GM23248 (cell line): ENCODE measurements at regions not wholly inside any gene's neighbourhood (a gene's known extent, or its start where the extent isn't known, plus 50 kb on each side); places are given as distances from the start of the nearest gene placed in this dataset.

ENCODE experiments used
- DNase-seq: peaks from one replicate; pipeline ENCODE4 v3.0.0-alpha.2; 2015
- H2AFZ ChIP-seq: fragments of 200-600 bp; sonication (generic); 2 replicates; pipeline ENCODE4 v1.6.1; 2016; ENCODE audit warnings: antibody characterized with exemption
- H3F3A ChIP-seq: fragments of 200-600 bp; sonication (generic); 2 replicates; pipeline ENCODE4 v1.6.1; 2016; ENCODE audit warnings: mild to moderate bottlenecking, antibody characterized with exemption, mixed run types; ENCODE audit not compliant: insufficient read depth
- H3K27ac ChIP-seq: fragments of 200-600 bp; sonication (generic); 2 replicates; pipeline ENCODE4 v1.5.1; 2016; ENCODE audit warnings: mild to moderate bottlenecking
- H3K27me3 ChIP-seq: fragments of 200-600 bp; sonication (generic); replicated peaks from 2 replicates; pipeline ENCODE4 v1.6.1; 2016; ENCODE audit warnings: mild to moderate bottlenecking; ENCODE audit not compliant: insufficient read depth
- H3K36me3 ChIP-seq: fragments of 200-600 bp; sonication (generic); 2 replicates; pipeline ENCODE4 v1.6.1; 2016; ENCODE audit warnings: low read depth, mild to moderate bottlenecking
- H3K4me1 ChIP-seq: fragments of 200-600 bp; sonication (generic); 2 replicates; pipeline ENCODE4 v1.6.1; 2016; ENCODE audit warnings: mild to moderate bottlenecking; ENCODE audit not compliant: insufficient read depth
- H3K4me2 ChIP-seq: fragments of 200-600 bp; sonication (generic); one replicate; pipeline ENCODE4 v1.6.1; 2016; ENCODE audit warnings: mild to moderate bottlenecking; ENCODE audit not compliant: unreplicated experiment
- H3K4me3 ChIP-seq: fragments of 200-600 bp; sonication (generic); 2 replicates; pipeline ENCODE4 v1.5.1; 2016; ENCODE audit warnings: mild to moderate bottlenecking
- H3K79me2 ChIP-seq: fragments of 200-600 bp; sonication (generic); 2 replicates; pipeline ENCODE4 v1.6.1; 2016; ENCODE audit warnings: mild to moderate bottlenecking; ENCODE audit not compliant: insufficient read depth
- H3K9ac ChIP-seq: fragments of 200-600 bp; sonication (generic); 2 replicates; pipeline ENCODE4 v1.6.1; 2016; ENCODE audit warnings: mild to moderate bottlenecking
- H3K9me2 ChIP-seq: fragments of 200-600 bp; sonication (generic); 2 replicates; pipeline ENCODE4 v1.6.1; 2016; ENCODE audit warnings: mixed run types, mild to moderate bottlenecking, moderate library complexity; ENCODE audit not compliant: insufficient read depth
- H3K9me3 ChIP-seq: fragments of 200-600 bp; sonication (generic); one replicate; pipeline ENCODE4 v1.6.1; 2017; ENCODE audit warnings: low read depth
- H4K20me1 ChIP-seq: fragments of 200-600 bp; sonication (generic); 2 replicates; pipeline ENCODE4 v1.6.0; 2016; ENCODE audit not compliant: insufficient read depth
- EZH2 ChIP-seq: fragments of 200-600 bp; sonication (generic); IDR thresholded peaks from 2 replicates; pipeline ENCODE4 v1.6.1; 2018; ENCODE audit warnings: antibody characterized with exemption, mild to moderate bottlenecking; ENCODE audit not compliant: insufficient read depth, poor library complexity, severe bottlenecking
- EZH2phosphoT487 ChIP-seq: fragments of 200-600 bp; sonication (generic); IDR thresholded peaks from 2 replicates; pipeline ENCODE4 v1.6.1; 2018; ENCODE audit warnings: antibody characterized with exemption, moderate library complexity, mild to moderate bottlenecking, low read depth; ENCODE audit not compliant: insufficient read depth
- WGBS, 2 experiments: methylation state at CpG; one replicate each; pipeline ENCODE4 v1.1.6; 2015 to 2017; ENCODE audit warnings: low lambda C conversion rate in 2 of 2, low coverage in 1 of 2; ENCODE audit errors: missing lambda C conversion rate in 2 of 2; 5-methylcytosine and 5-hydroxymethylcytosine counted together
- in situ Hi-C: fragments of 300-500 bp; cut with MboI; formaldehyde crosslinking; loops from 2 replicates; pipeline ENCODE4 v1.15.0; 2020

GRCh38 chr3:124540550-124541211, 189.6 kb upstream of the UMPS start:
- H3K27me3 ChIP-seq: peaks cover 12% of the 10 kb centered on the region; the same call in 1 of the 2 replicates
- no peak for TF ChIP-seq EZH2phosphoT487
- no peak for TF ChIP-seq EZH2
- H2AFZ ChIP-seq: no peak overlapping the region
- no peak overlapping the region for H3K4me2 ChIP-seq
- no peak overlapping the region for H3K4me3 ChIP-seq
- DNase-seq: no peak
- H3K27ac ChIP-seq: no peak overlapping the region
- no peak overlapping the region for H3K9ac ChIP-seq
- H3K9me2 ChIP-seq: no peaks in the 10 kb centered on the region
- no peaks in the 10 kb centered on the region for H3F3A ChIP-seq
- no peaks in the 10 kb centered on the region for H3K36me3 ChIP-seq
- 44 to 53% methylated on average over 6 of the region's 6 CpGs for WGBS, 2 experiments
- H3K4me1 ChIP-seq: no peaks in the 10 kb centered on the region
- H3K9me3 ChIP-seq: no peaks in the 10 kb centered on the region
- no peaks in the 10 kb centered on the region for H3K79me2 ChIP-seq
- H4K20me1 ChIP-seq: no peaks in the 10 kb centered on the region
- in situ Hi-C loops: no loop called here

- DNase-seq: no peak
- no peaks in the 10 kb centered on the region for H3K36me3 ChIP-seq
- no peak for TF ChIP-seq EZH2
- no peak for TF ChIP-seq EZH2phosphoT487
- 42 to 43% methylated on average over 6 of the region's 6 CpGs for WGBS, 2 experiments
- no peaks in the 10 kb centered on the region for H3K79me2 ChIP-seq
- H3K9ac ChIP-seq: no peak overlapping the region
- no peaks in the 10 kb centered on the region for H3F3A ChIP-seq
- H3K4me1 ChIP-seq: no peaks in the 10 kb centered on the region
- H3K4me2 ChIP-seq: no peak overlapping the region
- no peak overlapping the region for H2AFZ ChIP-seq
- H4K20me1 ChIP-seq: no peaks in the 10 kb centered on the region
- no peaks in the 10 kb centered on the region for H3K9me3 ChIP-seq
- H3K4me3 ChIP-seq: no peak overlapping the region
- in situ Hi-C loops: no loop called here
- H3K9me2 ChIP-seq: no peaks in the 10 kb centered on the region
- peaks cover 15% of the 10 kb centered on the region for H3K27me3 ChIP-seq
- no peak overlapping the region for H3K27ac ChIP-seq
These were observed 187.9 kb upstream of the UMPS start for GRCh38 chr3:124542214-124542869.

GRCh38 chr3:124545891-124546290, 184.4 kb upstream of the UMPS start:
- H3K4me3 ChIP-seq: no peak overlapping the region
- peaks cover 13% of the 10 kb centered on the region; the same call in 1 of the 2 replicates for H3K27me3 ChIP-seq
- DNase-seq: no peak
- H3K9ac ChIP-seq: no peak overlapping the region
- no peak overlapping the region for H3K27ac ChIP-seq
- H3K4me1 ChIP-seq: no peaks in the 10 kb centered on the region
- no peaks in the 10 kb centered on the region for H3K9me2 ChIP-seq
- H3K4me2 ChIP-seq: no peak overlapping the region
- in situ Hi-C loops: no loop called here
- TF ChIP-seq EZH2phosphoT487 (no peak), EZH2 (no peak)
- no peaks in the 10 kb centered on the region for H3K36me3 ChIP-seq
- H3K9me3 ChIP-seq: no peaks in the 10 kb centered on the region
- WGBS, 2 experiments: 92 to 94% methylated on average over 3 of the region's 3 CpGs
- H2AFZ ChIP-seq: no peak overlapping the region
- H3K79me2 ChIP-seq: no peaks in the 10 kb centered on the region
- no peaks in the 10 kb centered on the region for H4K20me1 ChIP-seq
- H3F3A ChIP-seq: no peaks in the 10 kb centered on the region

- H3F3A ChIP-seq: no peaks in the 10 kb centered on the region; the same call in 1 of the 2 replicates
- H3K9me2 ChIP-seq: no peaks in the 10 kb centered on the region
- no peaks in the 10 kb centered on the region for H4K20me1 ChIP-seq
- no peak overlapping the region for H3K4me2 ChIP-seq
- in situ Hi-C loops: loop anchor here (10.0 kb wide), 1 partner anchor 197 kb away; no protein-coding TSS in a partner anchor
- no peak overlapping the region for H3K4me3 ChIP-seq
- H3K79me2 ChIP-seq: no peaks in the 10 kb centered on the region
- H3K4me1 ChIP-seq: no peaks in the 10 kb centered on the region
- 55 to 59% methylated on average over 5 of the region's 5 CpGs for WGBS, 2 experiments
- no peak overlapping the region for H3K27ac ChIP-seq
- no peaks in the 10 kb centered on the region for H3K9me3 ChIP-seq
- no peak for DNase-seq
- H2AFZ ChIP-seq: no peak overlapping the region
- peaks cover 14% of the 10 kb centered on the region for H3K27me3 ChIP-seq
- H3K36me3 ChIP-seq: no peaks in the 10 kb centered on the region
- TF ChIP-seq EZH2phosphoT487 (no peak), EZH2 (no peak)
- H3K9ac ChIP-seq: no peak overlapping the region
These were observed 178.0 kb upstream of the UMPS start for GRCh38 chr3:124552224-124552623.
